HPDE6-E6E7 (cell line): ENCODE measurements at regions not wholly inside any gene's neighbourhood (a gene's known extent, or its start where the extent isn't known, plus 50 kb on each side); places are given as distances from the start of the nearest gene placed in this dataset.

Experiments
- DNase-seq: peaks from one replicate; pipeline ENCODE4 v3.0.0; 2011; ENCODE audit warnings: missing footprints; ENCODE audit errors: extremely low spot score

- no peak for DNase-seq
Observed at GRCh38 chr1:22285549-22286396, 142.9 kb upstream of the WNT4 start.

- no peak for DNase-seq
Observed at GRCh38 chr1:22286491-22286890, 143.6 kb upstream of the WNT4 start.

DNA sequence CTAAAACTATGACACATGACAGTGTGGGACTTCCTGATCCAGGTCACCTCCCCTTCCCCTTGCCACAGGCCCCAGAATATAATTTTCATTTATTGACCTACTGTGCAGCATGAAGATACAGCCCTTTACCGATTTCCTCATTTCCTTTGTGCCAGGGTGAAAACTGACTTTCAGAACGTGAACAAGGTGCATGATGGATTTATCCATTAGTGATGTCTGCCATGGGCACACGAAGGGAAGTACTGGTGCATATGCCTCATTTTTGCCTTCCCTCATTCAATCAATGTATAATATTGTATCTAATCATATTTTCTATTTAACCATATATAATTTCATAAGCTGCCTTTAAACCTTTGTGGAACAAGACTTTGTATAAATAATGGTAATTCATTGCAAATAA lies 144.4 kb upstream of the WNT4 start:
- no peak for DNase-seq

DNA sequence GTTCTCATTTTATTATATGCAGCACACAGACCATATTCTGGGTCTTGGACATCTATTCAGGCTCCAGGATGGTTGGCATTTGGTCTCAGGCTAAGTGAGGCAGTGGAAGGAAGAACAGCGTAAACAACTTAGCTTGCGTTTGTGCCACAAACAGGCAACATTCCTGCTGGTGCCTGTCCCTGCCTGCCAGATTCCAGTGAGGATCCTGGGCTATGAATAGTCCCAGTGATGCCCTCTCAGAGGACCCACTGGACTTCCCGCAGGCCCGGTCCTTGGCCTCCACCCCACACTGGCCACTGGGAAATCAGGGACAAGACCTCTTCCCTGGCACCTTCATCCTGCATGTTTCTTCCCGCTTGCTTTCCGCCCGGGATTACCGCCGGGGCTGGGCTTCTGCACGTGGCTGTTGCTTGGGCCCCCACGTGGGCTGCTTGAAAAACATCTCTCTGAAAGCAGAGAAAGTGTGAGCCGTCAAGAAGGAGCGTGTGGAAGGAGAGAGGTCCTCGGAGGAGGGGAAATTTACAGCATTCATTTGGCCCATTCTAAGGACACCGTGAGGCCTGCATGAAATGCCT lies 145.1 kb upstream of the WNT4 start:
- no peak for DNase-seq

- no peak for DNase-seq
Observed at GRCh38 chr1:22288593-22289241, 145.8 kb upstream of the WNT4 start.

GRCh38 chr1:22289307-22289995 lies 146.6 kb upstream of the WNT4 start:
- DNase-seq: no peak

- no peak for DNase-seq
Observed at GRCh38 chr1:22290157-22290556, 147.3 kb upstream of the WNT4 start.

GRCh38 chr1:22290611-22291010 lies 147.7 kb upstream of the WNT4 start:
- no peak for DNase-seq

GRCh38 chr1:22291057-22291456 lies 148.2 kb upstream of the WNT4 start:
- no peak for DNase-seq

DNA sequence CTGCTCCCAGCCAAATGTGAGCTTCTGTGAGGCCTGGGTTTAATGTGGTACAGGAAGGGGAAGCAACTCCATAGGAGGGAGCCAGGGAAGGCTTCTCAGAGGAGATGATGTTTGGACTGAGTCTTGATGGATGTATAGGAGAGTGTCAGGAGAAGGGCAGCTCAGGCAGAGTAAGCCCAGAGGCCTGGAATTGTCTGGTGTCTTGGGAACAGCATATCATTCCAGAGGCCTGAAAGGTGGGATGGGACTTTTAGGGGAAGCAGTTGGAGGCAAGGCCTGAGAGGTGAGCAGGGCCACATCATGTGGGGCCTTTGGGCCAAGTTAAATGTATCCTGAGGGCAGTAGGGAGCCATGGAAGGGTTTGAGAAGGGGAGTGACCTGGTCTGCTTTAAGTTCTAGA lies 148.6 kb upstream of the WNT4 start:
- DNase-seq: no peak

GRCh38 chr1:22292011-22292788 lies 149.3 kb upstream of the WNT4 start:
- no peak for DNase-seq

- DNase-seq: no peak
Observed at GRCh38 chr1:22295396-22295795, 152.5 kb upstream of the WNT4 start.

DNA sequence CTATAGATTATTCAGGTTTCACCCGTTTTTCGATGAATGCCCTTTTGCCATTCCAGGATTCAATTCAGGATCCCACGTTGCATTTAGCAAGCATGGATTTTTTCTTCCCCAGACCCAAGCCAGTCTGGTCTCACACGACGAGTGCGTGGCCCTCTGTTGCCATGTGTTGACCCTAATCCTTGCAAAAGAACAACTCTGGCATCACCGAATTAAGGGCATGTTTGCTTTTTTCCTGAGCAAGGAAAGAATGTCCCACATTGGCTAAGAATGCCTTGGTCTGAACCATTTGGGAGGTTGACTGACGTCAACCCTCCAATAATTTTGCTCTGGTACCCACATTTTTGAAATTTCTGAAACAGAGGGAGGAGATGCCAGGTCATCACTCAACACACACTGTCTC lies 153.0 kb upstream of the WNT4 start:
- DNase-seq: no peak

- DNase-seq: no peak
Observed at GRCh38 chr1:22296701-22297591, 154.0 kb upstream of the WNT4 start.

GRCh38 chr1:22297999-22298398 lies 153.7 kb upstream of the ZBTB40 start:
- no peak for DNase-seq

DNA sequence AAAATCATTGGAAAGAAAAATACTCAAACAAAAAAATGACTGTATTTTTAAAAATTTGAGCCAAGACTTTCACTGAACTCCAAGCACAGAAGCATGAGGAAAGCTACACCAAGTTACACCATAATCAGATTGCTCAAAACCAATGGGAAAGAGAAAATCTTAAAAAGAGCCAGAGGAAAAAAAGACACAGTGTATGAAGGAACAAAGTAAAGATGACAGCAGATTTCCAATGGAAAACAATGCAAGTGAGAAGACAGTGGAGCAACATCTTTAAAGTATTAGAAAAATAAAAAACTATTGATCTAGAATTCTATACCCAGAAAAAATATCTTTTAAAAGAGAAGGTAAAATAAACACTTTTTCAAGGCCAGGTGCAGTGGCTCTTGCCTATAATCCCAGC lies 147.8 kb upstream of the ZBTB40 start:
- no peak for DNase-seq

DNA sequence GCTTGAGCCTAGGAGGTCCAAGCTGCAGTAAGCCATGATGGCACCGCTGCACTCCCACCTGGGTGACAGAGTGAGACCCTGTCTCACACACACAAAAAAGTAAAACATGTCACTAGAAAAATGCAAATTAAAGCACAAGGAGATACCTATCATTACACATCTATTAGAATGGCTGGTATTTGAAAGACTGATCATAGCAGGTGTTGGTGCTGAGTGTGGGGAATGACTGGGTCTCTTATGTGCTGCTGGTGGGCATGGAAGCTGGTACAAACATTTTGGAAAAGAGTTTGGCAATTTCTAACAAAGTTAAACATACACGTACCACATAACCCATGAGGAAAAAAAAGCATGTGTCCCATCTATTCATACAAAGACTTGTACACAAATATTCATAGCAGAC lies 142.1 kb upstream of the ZBTB40 start:
- no peak for DNase-seq

DNA sequence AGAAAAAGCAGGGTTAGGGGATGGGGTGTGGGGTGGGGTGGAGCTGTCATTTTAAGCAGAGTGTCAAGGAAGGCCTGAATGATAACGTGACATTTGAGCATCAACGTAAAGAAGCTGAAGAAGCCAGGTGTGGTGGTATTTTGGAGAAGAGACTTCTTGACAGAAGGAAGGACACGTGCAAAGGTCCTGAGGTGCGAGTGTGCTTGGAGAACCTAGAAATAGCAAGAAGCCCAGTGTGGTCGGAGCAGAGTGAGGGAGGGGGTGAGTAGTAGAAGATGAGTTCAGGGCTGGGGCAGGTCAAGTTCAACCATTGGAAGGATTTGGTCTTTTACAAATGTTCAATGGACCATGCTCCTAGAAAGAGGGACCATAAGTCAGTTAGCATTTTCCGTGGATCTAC lies 140.2 kb upstream of the ZBTB40 start:
- DNase-seq: no peak

DNA sequence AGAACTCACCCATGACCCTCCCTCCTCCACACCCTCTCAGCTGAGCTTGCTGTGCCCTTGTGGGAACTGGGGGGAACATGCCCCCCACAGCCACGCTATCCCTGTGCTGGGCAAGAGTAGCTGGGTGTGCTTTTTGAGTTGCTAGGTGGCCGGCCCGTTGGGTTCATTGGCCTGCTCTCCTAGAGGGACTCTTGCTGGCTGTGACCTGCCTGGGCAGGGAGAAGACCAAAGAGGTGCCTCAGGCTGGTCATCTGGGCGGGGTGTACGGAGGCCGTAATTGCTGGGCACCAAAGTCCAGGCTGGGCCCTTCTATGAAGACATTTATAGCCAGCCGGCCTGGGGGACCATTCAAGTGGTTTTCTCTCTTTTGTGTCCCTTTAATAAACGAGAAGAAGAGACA lies 138.3 kb upstream of the ZBTB40 start:
- DNase-seq: no peak

DNA sequence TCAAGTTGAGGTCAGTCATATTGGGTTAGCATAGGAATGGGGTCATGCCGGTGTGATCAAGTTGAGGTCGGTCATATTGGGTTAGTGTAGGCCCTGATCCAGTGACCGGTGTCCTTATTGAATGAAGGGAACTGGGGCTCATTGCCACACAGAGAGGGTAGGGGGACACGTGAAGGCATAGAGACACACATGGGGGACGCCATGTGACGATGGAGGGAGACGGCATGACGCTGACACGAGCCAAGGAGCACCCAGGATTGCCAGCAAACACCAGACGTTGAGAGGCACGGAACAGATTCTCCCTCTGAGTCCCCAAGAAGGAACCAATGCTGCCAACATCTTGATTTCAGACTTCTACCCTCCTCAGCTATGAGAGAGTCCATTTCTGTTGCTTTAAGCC lies 136.9 kb upstream of the ZBTB40 start:
- no peak for DNase-seq
